ENCODE measurements at regions not wholly inside any gene's neighbourhood (a gene's known extent, or its start where the extent isn't known, plus 50 kb on each side); places are given as distances from the start of the nearest gene placed in this dataset.

DNA sequence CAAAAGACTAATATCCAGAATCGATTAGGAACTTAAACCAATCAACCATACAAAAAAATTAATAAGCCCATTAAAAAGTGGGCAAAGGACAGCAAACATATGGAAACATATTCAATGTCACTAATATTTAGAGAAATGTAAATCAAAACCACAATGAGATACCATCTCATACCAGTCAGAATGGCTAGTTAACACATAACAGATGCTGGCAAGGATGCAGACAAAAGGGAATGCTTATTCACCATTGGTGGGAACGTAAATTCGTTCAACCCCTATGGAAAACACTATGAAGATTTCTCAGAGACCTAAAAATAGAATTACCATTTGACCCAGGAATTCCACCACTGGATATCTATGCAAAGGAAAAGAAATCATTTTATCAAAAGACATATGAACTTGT, 468.2 kb upstream of the ST6GAL2 start:
- no peak overlapping the region for H3K27ac Mint-ChIP-seq
- CTCF ChIA-PET = no interaction called here
- no peaks in the 10 kb centered on the region for H3K27me3 Mint-ChIP-seq (ENCODE audit: low read depth)
- POLR2A ChIA-PET = no interaction called here
- no peaks in the 10 kb centered on the region for H3K36me3 Mint-ChIP-seq (ENCODE audit: low read depth)
- DNase-seq = no peak
- H3K9me3 Mint-ChIP-seq (ENCODE audit: insufficient read depth) = no peaks in the 10 kb centered on the region
- no peak overlapping the region for H3K4me3 Mint-ChIP-seq
- ATAC-seq = no peak
- no peaks in the 10 kb centered on the region for H3K4me1 Mint-ChIP-seq (ENCODE audit: low read depth)

DNA sequence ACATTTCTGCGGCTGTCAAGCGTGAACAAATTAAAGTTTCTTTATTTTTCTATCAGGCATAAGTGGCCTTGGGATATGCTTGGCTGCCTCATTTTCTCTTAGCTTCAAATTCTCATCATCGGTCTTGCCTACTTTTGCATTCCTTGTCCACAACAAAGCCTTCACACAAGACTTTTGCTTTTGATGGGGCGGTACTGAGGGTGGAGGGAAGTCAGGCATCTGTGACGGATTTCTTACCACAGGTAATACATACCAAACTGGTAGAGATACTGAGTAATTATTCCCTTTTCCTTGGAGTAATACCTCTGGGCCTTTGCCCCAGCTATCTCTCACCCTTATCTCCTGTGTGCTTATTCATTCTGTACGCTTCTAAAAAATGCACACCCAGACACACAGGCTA, 468.3 kb upstream of the RGPD4 start:
- H3K27me3 Mint-ChIP-seq (ENCODE audit: low read depth) = no peaks in the 10 kb centered on the region
- no peak for DNase-seq
- H3K4me3 Mint-ChIP-seq = no peak overlapping the region
- POLR2A ChIA-PET = no interaction called here
- ATAC-seq = no peak
- no peaks in the 10 kb centered on the region for H3K9me3 Mint-ChIP-seq (ENCODE audit: insufficient read depth)
- no peaks in the 10 kb centered on the region for H3K36me3 Mint-ChIP-seq (ENCODE audit: low read depth)
- CTCF ChIA-PET = no interaction called here
- no peaks in the 10 kb centered on the region for H3K4me1 Mint-ChIP-seq (ENCODE audit: low read depth)
- no peak overlapping the region for H3K27ac Mint-ChIP-seq

DNA sequence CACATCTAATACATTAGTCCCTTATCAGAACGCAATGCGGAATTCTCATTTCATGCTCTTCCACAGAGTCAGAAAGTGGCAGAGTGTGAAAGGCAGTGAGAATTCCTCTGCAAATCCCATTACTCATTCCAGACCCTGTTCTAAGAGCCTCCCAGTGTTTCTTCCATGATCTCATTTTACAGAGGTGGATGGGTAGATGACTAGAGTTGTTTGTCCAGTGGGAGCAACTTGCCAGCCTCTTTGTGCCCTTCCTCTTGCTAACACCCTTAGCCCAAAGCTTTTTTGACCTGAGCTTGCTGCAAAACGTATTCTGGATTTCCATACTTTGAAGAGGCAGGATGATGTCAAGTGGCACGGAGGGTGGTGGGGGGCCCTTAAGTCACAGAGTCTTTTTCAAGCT, 467.7 kb upstream of the RGPD4 start:
- Mint-ChIP-seq H3K4me1 (ENCODE audit: low read depth) (no peaks in the 10 kb centered on the region), H3K36me3 (ENCODE audit: low read depth) (no peaks in the 10 kb centered on the region), H3K4me3 (no peak overlapping the region), H3K9me3 (ENCODE audit: insufficient read depth) (no peaks in the 10 kb centered on the region), H3K27ac (no peak overlapping the region), H3K27me3 (ENCODE audit: low read depth) (no peaks in the 10 kb centered on the region)
- ATAC-seq (no peak), DNase-seq (no peak)
- ChIA-PET POLR2A (no interaction called here), CTCF (no interaction called here)

DNA sequence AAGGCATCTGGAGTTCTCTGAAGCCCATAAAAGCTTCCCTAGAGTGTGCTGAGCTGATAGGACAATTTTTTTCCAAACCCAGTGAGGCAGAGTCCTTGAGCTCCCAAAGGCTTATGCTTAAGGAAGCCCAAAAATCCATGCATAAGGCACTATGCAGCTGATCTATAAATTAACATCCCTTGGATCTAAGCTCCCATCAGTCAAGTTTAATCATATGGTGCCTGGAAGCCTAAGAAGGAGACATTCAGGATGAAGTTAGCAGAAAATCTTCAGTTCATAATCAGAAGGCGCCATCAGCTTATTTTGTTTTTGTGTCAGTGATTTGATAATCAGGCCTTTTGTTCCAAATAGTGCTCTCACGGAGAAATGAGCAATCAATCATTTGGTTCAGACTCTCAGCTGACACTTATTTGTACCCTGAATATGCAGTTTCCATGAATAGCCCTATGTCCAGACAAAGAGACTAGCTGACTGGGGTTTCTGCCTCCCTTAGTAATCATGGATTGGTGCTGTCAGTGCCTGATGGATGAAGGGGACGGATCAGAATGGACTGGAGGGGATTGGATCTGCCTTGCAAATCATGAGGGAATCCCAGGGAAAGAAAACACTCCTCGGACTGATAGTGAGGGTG, 464.8 kb upstream of the RGPD4 start:
- DNase-seq = no peak
- no peaks in the 10 kb centered on the region for H3K9me3 Mint-ChIP-seq (ENCODE audit: insufficient read depth)
- no peak overlapping the region for H3K27ac Mint-ChIP-seq
- no peaks in the 10 kb centered on the region for H3K36me3 Mint-ChIP-seq (ENCODE audit: low read depth)
- no peak for ATAC-seq
- no peaks in the 10 kb centered on the region for H3K4me1 Mint-ChIP-seq (ENCODE audit: low read depth)
- ChIA-PET POLR2A (no interaction called here), CTCF (no interaction called here)
- no peak overlapping the region for H3K4me3 Mint-ChIP-seq
- H3K27me3 Mint-ChIP-seq (ENCODE audit: low read depth) = no peaks in the 10 kb centered on the region

DNA sequence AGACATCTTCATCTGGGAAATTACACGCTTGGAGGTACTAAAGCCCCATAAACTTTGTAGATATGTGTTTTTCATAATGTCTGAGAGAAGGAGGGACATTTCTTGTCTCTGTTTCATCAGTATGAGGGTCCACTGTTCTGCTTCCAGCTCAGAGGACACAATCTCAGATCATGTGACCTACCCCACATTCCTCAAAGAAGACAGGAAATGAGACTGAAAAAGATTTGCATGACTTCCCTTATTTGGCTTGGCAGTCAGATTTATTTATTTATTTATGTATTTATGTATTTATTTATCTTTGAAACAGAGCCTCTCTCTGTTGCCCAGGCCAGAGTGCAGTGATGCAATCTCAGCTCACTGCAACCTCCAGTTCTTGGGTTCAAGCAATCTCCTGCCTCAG, 463.7 kb upstream of the RGPD4 start:
- POLR2A ChIA-PET = no interaction called here
- CTCF ChIA-PET = no interaction called here
- Mint-ChIP-seq H3K4me3 (no peak overlapping the region), H3K27me3 (ENCODE audit: low read depth) (no peaks in the 10 kb centered on the region), H3K4me1 (ENCODE audit: low read depth) (no peaks in the 10 kb centered on the region), H3K36me3 (ENCODE audit: low read depth) (no peaks in the 10 kb centered on the region), H3K27ac (no peak overlapping the region), H3K9me3 (ENCODE audit: insufficient read depth) (no peaks in the 10 kb centered on the region)
- DNase-seq = no peak
- no peak for ATAC-seq

DNA sequence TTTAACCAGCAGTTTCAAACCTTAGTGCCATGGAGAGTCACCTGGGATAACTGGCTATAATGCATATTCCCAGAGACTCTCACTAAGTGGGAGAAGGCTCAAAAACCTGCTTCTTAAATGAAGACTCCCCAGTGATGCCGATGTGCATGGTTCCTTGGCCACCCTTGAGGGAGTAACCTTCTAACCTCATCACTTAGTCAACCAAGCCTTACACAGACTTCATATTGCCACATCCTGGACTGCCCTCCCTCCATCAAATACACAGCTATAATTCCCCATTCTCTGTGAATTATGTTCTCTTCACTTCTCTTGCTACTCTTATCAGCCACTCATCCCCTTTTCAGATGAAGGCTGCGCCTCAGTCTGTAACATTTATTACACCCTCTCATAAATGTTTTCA, 462.9 kb upstream of the RGPD4 start:
- Mint-ChIP-seq H3K4me3 (no peak overlapping the region), H3K27ac (no peak overlapping the region), H3K4me1 (ENCODE audit: low read depth) (no peaks in the 10 kb centered on the region), H3K27me3 (ENCODE audit: low read depth) (no peaks in the 10 kb centered on the region), H3K9me3 (ENCODE audit: insufficient read depth) (peaks cover under 1% of the 10 kb centered on the region), H3K36me3 (ENCODE audit: low read depth) (no peaks in the 10 kb centered on the region)
- no peak for DNase-seq
- POLR2A ChIA-PET = no interaction called here
- no peak for ATAC-seq
- CTCF ChIA-PET = no interaction called here

DNA sequence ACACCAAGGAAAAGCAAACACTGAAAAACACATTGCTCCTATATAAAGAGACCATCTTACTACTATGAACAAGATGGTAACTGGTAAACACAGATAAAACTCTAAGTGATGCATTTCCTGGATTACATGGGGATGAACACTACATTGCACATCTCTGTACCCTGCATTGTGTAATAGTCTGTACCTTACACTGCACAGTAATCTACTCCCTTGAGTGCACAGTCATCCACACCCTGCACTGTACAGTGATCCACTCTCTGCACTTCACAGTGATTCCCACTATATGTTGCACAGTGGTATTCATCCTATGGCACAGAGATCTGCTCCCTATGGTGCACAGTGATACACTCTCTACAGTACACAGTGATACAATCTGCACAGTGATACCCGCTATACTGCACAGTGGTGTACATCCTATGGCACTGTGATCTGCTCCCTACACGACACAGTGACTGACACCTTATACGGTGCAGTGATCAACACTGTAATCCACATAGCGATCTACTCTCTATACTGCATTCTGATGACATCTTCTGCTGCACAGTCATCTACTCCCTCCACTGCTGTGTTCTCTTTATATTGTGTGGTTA, 462.2 kb upstream of the RGPD4 start:
- Mint-ChIP-seq H3K27ac (no peak overlapping the region), H3K36me3 (ENCODE audit: low read depth) (no peaks in the 10 kb centered on the region), H3K4me1 (ENCODE audit: low read depth) (no peaks in the 10 kb centered on the region), H3K4me3 (no peak overlapping the region), H3K27me3 (ENCODE audit: low read depth) (no peaks in the 10 kb centered on the region), H3K9me3 (ENCODE audit: insufficient read depth) (peaks cover 2% of the 10 kb centered on the region)
- no peak for DNase-seq
- ChIA-PET CTCF (no interaction called here), POLR2A (no interaction called here)
- ATAC-seq = no peak

DNA sequence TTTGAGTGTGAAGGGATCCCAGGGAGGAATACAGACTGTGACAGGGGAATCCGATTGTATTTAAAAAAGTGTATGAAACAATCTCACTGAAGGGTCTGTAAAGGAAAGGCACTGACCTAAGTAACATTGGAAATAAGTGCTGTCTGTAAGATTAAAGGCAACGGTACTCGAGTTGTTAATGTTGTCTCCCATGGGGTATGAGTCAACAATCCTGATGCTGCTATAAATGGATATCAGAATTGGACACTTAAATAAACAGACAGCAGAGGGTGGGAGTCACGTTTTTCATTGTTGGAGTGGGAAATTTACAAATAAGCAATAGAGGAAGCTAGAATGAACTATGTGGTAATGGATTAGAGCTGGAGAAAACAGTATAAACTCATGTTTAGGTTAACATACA, 452.4 kb upstream of the RGPD4 start:
- H3K27ac Mint-ChIP-seq = no peak overlapping the region
- no peaks in the 10 kb centered on the region for H3K36me3 Mint-ChIP-seq (ENCODE audit: low read depth)
- H3K9me3 Mint-ChIP-seq (ENCODE audit: insufficient read depth) = peaks cover 13% of the 10 kb centered on the region
- no peak overlapping the region for H3K4me3 Mint-ChIP-seq
- no peak for ATAC-seq
- H3K4me1 Mint-ChIP-seq (ENCODE audit: low read depth) = no peaks in the 10 kb centered on the region
- no peak for DNase-seq
- CTCF ChIA-PET = no interaction called here
- H3K27me3 Mint-ChIP-seq (ENCODE audit: low read depth) = no peaks in the 10 kb centered on the region
- POLR2A ChIA-PET = no interaction called here

DNA sequence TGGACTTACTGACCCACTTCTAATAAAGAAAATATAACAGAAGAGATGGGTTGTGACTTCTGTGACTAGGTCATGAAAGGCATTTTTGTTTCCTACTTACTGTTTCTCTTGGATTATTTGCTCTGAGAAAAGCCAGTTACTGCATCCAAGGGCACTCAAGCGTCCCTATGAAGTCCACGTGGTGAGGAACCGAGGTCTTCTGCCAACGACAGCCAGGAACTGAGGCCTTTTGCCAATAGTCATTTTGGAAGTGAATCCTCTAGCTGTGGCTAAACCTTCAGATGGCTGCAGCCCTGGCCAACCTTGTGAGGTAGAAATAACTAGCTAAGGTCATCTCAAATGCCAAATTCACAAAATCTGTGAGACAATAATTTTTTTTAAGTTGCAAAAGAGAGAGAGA, 449.8 kb upstream of the RGPD4 start:
- CTCF ChIA-PET = no interaction called here
- Mint-ChIP-seq H3K9me3 (ENCODE audit: insufficient read depth) (peaks cover 4% of the 10 kb centered on the region), H3K36me3 (ENCODE audit: low read depth) (no peaks in the 10 kb centered on the region), H3K27me3 (ENCODE audit: low read depth) (no peaks in the 10 kb centered on the region), H3K4me3 (no peak overlapping the region), H3K27ac (no peak overlapping the region), H3K4me1 (ENCODE audit: low read depth) (no peaks in the 10 kb centered on the region)
- POLR2A ChIA-PET = no interaction called here
- DNase-seq (no peak), ATAC-seq (no peak)

DNA sequence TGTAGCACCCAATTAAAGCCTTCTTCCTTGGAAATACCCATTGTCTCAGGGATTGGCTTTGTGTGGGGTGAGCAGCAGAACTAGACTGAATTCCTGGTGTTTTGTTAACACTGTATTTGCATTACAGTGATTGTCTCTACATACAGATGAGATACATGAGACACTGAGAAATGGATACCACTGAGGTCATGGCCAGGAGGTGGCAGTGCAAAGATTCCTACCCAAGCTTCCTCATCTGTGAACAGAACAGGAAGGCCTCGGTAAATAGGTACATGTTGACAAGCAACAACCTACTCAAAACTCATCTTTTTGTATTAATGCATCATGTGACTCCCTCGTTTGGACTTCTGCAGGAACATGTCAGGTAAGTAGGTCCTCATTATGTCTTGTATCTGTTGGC, 445.8 kb upstream of the RGPD4 start:
- ATAC-seq (no peak), DNase-seq (no peak)
- no peaks in the 10 kb centered on the region for H3K4me1 Mint-ChIP-seq (ENCODE audit: low read depth)
- H3K9me3 Mint-ChIP-seq (ENCODE audit: insufficient read depth) = no peaks in the 10 kb centered on the region
- ChIA-PET CTCF (no interaction called here), POLR2A (no interaction called here)
- H3K36me3 Mint-ChIP-seq (ENCODE audit: low read depth) = no peaks in the 10 kb centered on the region
- no peak overlapping the region for H3K27ac Mint-ChIP-seq
- no peaks in the 10 kb centered on the region for H3K27me3 Mint-ChIP-seq (ENCODE audit: low read depth)
- no peak overlapping the region for H3K4me3 Mint-ChIP-seq

DNA sequence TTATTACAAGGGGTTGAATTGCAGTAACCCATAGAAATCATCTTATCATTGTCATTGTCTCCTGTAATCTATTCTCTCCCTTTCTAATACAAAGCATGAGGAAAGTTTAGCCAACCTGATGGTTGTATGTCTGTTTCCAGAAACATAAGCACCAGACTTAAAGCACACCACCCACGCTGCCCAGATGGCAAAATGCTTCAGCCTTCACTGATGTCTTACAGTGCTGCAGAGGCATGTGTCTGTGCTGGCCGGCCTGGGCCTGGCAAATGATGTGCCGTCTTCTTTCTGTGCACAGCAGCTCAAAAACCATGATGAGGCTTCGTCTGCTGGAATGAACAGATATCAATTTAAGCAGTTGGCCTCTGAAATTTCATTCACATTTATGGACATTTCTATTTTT, 443.0 kb upstream of the RGPD4 start:
- no peaks in the 10 kb centered on the region for H3K4me1 Mint-ChIP-seq (ENCODE audit: low read depth)
- ChIA-PET POLR2A (no interaction called here), CTCF (no interaction called here)
- no peaks in the 10 kb centered on the region for H3K9me3 Mint-ChIP-seq (ENCODE audit: insufficient read depth)
- H3K4me3 Mint-ChIP-seq = no peak overlapping the region
- H3K27ac Mint-ChIP-seq = no peak overlapping the region
- H3K27me3 Mint-ChIP-seq (ENCODE audit: low read depth) = no peaks in the 10 kb centered on the region
- ATAC-seq (no peak), DNase-seq (no peak)
- no peaks in the 10 kb centered on the region for H3K36me3 Mint-ChIP-seq (ENCODE audit: low read depth)

DNA sequence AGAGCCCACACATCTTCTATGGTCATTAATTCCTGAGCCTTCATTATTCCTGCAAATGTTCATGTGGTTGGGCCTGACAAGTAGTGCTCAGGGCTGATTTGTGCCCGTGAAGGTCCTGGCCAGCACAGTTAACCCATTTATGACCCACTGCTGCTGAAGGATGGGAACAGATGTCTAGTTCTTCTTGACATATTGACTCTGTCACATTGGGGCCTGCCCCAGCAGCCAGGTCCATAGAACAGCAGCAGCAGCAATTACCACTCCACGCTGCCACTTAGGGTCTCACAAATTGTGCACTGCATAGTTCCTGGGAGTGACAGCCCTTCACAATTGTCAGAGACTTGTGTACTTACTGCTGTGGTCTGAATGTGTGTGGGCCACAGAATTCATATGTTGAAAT, 442.3 kb upstream of the RGPD4 start:
- ATAC-seq = no peak
- Mint-ChIP-seq H3K27ac (no peak overlapping the region), H3K9me3 (ENCODE audit: insufficient read depth) (no peaks in the 10 kb centered on the region), H3K4me3 (no peak overlapping the region), H3K27me3 (ENCODE audit: low read depth) (no peaks in the 10 kb centered on the region), H3K4me1 (ENCODE audit: low read depth) (no peaks in the 10 kb centered on the region), H3K36me3 (ENCODE audit: low read depth) (no peaks in the 10 kb centered on the region)
- ChIA-PET CTCF (no interaction called here), POLR2A (no interaction called here)
- DNase-seq = no peak

DNA sequence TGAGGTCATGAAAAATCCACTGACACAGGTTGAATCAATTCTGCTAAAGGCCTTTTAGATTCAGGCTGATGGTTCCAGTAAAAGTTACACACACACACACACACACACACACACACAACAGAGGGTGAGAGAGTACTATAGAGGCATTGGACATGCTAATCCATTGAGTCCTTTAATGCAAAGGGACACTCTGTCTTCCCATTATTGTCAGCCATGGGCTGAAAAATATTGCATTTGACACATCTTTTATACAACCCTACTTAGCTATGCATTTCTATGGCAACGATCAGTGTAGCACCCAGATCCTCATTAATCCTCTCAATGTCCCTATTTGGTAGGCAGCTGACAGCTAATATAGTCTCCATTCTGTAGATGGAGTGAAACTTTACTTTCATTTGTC, 440.8 kb upstream of the RGPD4 start:
- no peak overlapping the region for H3K4me3 Mint-ChIP-seq
- no peaks in the 10 kb centered on the region for H3K27me3 Mint-ChIP-seq (ENCODE audit: low read depth)
- POLR2A ChIA-PET = no interaction called here
- CTCF ChIA-PET = no interaction called here
- H3K36me3 Mint-ChIP-seq (ENCODE audit: low read depth) = no peaks in the 10 kb centered on the region
- ATAC-seq (no peak), DNase-seq (no peak)
- H3K27ac Mint-ChIP-seq = no peak overlapping the region
- H3K4me1 Mint-ChIP-seq (ENCODE audit: low read depth) = no peaks in the 10 kb centered on the region
- no peaks in the 10 kb centered on the region for H3K9me3 Mint-ChIP-seq (ENCODE audit: insufficient read depth)

Measured in activated CD8-positive, alpha-beta T cell treated with anti-CD3 and anti-CD28 coated beads, Interleukin-2, amount 10 ng/mL, durations not matched to agents 7 days and 5 days (primary cell).